ENCODE measurements at regions not wholly inside any gene's neighbourhood (a gene's known extent, or its start where the extent isn't known, plus 50 kb on each side); places are given as distances from the start of the nearest gene placed in this dataset.

DNA sequence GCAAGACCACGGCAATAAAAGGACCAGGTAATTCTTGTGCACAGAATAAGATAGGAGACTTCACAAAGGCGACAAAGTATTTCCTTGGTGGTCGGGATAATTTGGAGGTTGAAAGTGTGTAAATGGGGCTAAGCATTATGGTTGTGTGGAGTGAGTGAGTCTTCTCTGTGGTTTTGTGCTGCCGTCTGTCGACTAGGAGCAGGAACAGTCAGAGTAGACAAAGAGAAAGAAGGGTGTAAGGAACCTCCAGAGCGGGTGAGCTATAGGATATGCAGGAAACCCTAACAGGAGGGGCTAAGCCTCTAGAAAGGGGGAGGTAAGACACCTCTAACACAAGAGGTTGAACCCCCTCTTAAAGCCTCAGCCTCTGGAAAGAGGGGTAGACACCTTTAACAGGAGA lies 201.6 kb downstream of the SH2D4B start (continued):
- TF ChIP-seq CHD7 (IDR thresholded peaks at IDR 0.05; ENCODE audit: insufficient replicate concordance, low read length) (no peak), SP2 (IDR thresholded peaks at IDR 0.05; ENCODE audit: low read length) (no peak), CEBPB (IDR thresholded peaks at IDR 0.05; ENCODE audit: low read depth, low read length) (no peak), PHF8 (conservative IDR thresholded peaks at IDR 0.05; ENCODE audit: low read depth, low read length) (no peak), KDM4A (IDR thresholded peaks at IDR 0.05; ENCODE audit: low read depth, low read length, severe bottlenecking) (no peak), JUN (IDR thresholded peaks at IDR 0.05; ENCODE audit: low read depth, low read length) (no peak)
- TF ChIP-seq, protein P1, sequence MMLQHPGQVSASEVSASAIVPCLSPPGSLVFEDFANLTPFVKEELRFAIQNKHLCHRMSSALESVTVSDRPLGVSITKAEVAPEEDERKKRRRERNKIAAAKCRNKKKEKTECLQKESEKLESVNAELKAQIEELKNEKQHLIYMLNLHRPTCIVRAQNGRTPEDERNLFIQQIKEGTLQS (IDR thresholded peaks at IDR 0.05; ENCODE audit: insufficient read depth, low read depth, low read length), result no peak
